Hematopoietic multipotent progenitor cell treated with erythropoietin and hydrocortisone succinate and interleukin-3 and kit ligand, for 17 days (in vitro differentiated cells): ENCODE measurements at regions not wholly inside any gene's neighbourhood (a gene's known extent, or its start where the extent isn't known, plus 50 kb on each side); places are given as distances from the start of the nearest gene placed in this dataset.

Experiments
- DNase-seq: peaks from one replicate; pipeline ENCODE4 v3.0.0-alpha.2; 2015; ENCODE audit warnings: low spot score

DNA sequence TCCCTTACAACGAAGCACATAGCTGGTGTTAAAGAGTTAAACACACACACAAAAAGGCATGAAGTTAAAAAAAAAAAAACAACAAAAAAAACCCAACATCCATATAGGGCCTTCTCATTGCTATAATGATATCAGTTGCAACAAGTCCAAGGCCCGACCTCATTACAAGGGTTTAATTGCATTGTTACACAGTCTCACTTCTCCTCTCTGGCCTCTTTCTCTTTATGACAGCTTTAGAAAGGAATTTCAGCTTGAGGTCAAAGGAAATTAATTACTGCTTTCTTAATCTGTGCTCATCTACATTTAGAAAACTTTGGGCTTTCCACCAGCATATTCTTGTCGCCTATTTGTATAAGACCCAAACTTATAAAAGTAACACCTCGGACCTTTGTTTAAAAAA lies 342.1 kb downstream of the NR2F2 start:
- DNase-seq = no peak

DNA sequence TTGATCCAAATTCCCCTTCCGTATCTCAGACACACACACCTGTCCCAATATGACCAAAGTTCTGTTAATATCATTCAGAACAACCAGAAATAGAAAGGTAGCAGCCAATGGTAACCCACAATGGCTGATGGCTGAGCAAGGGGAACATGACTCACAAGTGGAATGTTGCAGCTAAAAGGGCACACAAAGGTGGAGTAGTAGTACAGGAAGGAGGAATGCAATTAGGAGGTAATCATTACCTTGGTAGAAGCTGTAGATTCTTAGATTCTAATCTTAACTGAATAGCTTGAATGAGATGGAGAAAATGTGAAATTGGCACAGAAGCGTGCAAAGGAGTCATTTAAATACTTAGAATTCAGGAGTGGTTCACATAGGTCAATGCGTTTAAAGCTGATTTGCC lies 347.9 kb downstream of the NR2F2 start:
- DNase-seq = no peak

- DNase-seq = no peak
These were observed 357.0 kb downstream of the NR2F2 start for GRCh38 chr15:96687388-96688107.

- DNase-seq = no peak
These were observed 360.2 kb downstream of the NR2F2 start for GRCh38 chr15:96690733-96691132.

DNA sequence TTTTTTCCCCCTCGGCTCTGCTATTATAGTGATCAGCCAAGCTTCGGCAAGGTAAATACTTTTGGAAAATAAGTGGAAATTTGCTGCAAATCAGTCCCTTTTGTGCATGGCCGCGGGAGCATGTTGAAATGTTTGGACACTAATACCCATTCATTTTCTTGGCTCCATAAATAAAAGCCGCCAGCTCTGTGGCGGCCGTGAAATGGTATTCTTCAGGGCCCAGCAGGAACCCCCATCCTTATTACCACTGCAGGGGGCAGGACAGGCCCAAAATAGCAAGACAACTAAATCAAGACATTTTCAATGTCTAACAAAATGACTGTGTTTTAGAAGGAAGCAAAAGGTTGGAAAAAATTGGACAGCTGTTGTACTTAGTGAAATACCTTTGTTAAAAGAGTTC lies 362.3 kb downstream of the NR2F2 start:
- no peak for DNase-seq

GRCh38 chr15:96693515-96693914 lies 363.0 kb downstream of the NR2F2 start:
- DNase-seq = no peak

DNA sequence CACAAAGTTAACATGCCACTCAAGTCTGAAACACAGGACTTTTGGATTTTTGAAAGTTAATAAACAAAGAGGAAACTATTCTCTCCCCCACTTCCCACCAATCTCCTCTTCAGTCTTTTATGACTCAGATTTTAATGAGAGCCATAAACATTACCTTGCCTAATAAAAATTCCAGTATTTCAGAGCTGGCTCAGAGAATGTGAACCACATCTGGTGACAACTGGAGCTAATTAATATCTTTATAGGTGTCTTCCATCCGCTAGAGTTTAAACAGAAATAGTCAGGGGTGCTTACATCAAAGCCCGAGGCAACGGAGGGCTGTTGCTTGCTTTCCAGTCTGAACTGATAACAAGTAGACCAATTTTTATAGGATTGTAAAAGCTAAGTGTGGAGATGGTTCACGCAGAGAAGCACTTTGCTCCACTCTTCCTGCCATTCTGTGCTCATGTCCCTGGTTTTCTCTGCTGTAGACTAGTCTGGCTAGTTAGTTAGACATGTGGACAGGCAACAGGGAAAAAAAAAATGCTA lies 363.6 kb downstream of the NR2F2 start:
- no peak for DNase-seq

GRCh38 chr15:96695426-96695825 lies 364.9 kb downstream of the NR2F2 start:
- no peak for DNase-seq

- no peak for DNase-seq
These were observed 369.4 kb downstream of the NR2F2 start for GRCh38 chr15:96699871-96700401.

GRCh38 chr15:96700555-96700954 lies 370.1 kb downstream of the NR2F2 start:
- no peak for DNase-seq

- DNase-seq = no peak
These were observed 370.9 kb downstream of the NR2F2 start for GRCh38 chr15:96701443-96701842.

DNA sequence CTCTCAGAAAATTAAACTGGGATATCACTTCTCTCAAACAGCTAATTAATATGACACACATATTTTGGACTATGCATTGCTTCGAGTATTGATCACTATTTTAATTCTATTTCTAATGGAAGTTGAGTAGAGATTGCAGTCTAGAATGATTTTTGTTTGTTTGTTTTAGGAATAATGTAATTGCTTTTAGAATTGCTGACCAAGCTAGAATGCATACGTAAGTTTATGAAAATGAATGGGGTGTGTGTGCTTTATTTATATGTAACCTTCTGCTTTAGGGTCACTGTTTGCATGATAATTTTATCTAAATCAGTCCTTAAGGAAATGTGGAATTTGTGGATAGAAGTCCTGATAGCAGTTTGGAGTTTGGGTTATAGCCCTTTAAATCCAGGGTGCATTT lies 371.4 kb downstream of the NR2F2 start:
- no peak for DNase-seq

- DNase-seq = no peak
These were observed 372.1 kb downstream of the NR2F2 start for GRCh38 chr15:96702589-96702988.

GRCh38 chr15:96703091-96703490 lies 372.6 kb downstream of the NR2F2 start:
- DNase-seq = no peak

DNA sequence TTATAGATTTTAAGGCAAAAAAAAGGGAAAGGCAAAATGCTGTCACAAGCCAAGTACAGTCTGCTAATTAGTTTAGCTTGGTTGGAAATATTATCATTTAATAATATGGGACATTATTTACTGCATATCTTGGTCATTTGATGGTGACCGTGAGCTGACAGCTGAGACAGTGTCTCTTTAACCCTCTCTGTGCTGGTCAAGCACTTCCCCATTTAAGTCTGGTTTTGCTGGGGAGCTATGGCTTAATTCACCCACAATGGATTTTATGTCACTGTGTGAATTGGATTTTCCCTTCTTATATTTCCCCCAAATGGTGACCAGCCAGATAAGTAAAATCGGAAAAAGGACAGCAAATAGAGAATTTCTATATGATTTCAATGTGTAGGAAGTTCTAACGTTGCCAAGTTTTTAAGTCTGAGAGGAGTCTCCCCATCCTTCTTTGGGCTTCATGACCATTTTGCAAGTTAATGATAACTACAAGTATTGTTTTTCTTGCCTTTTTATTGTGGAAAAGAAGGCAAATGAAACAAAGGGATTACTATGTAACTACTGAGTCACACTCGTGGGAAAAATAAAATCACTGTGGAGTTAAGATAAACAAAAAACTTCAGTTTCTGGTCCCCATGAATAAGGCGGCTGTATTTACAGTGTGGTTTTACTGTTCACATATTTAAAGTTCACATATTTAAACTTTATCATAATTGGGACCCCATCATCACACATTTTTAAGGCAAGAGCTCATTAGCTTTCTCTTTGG lies 373.5 kb downstream of the NR2F2 start:
- no peak for DNase-seq

DNA sequence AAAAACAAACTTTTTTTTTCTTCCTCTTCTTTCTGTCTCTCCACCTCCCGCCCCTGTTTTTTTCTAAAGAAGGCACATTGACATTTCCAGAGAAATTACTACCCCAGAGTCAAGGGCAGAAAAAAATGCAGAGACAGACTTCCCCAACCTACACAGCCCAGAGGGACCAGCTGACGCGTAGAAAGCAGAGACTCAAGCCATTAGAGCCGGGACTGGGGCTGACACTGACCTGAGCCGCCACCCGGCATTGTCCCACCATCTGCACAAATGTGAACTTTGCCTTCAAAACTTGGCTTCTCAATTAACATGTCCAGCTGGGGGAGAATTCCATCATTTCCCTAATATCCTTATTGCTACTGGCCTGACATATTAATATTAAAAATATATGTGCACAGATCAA lies 385.6 kb downstream of the NR2F2 start:
- no peak for DNase-seq

DNA sequence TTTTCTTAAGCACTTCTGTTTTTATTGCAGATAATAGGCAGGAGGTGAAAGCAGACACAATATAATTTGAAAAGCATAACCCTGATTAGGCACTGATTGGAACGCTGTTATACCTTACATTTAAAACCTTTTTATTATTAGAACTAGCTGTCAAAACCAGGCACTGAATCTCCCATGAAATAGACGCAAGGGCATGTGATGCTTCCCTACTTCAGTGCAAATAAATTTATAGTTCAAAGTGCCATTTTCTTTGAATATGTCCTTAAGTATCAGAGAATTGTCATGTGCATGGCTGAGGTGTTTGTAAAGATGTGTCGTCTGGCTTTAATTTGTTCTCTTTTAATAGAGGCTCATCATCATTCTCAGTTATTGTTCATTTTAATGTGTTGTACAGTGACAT lies 386.0 kb downstream of the NR2F2 start:
- DNase-seq = no peak

DNA sequence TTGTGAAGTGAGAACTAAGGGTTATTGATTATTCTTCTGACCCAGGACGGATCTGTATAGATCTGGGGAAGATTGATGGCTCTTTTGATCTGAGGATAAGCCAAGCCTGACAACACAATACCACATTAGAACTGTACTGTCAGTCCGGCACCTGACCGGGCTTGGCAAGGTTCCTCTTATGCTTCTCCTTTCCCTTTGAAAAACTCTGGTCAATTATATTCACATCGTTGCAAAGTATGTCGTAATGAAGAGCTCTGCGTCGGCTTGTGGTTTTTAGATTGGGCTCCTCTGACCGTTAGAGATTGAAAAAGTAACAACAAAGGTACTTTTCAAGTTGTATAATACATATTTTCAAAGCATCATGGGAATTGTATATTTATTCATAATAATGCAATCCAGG lies 389.8 kb downstream of the NR2F2 start:
- DNase-seq = no peak

GRCh38 chr15:96720656-96721055 lies 390.2 kb downstream of the NR2F2 start:
- DNase-seq = no peak

DNA sequence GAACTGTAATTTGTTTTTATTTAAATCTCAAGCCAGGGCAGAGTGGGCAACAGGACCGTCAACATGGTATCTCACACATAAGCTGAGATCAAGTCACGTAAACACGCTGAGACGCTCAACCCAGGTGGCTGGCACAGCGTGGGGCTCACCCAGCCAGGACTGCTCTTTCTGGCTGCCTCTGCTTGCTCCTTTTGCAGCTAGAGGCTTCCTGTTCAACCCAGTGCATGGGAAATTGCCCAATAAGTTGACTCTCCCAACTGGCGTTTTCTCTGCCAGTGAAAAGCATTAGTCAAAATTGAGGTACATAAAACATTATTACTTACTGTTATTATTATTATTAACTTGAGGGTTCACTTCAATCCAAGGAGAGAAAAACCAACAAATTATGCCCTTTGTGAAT lies 398.1 kb downstream of the NR2F2 start:
- DNase-seq = no peak

DNA sequence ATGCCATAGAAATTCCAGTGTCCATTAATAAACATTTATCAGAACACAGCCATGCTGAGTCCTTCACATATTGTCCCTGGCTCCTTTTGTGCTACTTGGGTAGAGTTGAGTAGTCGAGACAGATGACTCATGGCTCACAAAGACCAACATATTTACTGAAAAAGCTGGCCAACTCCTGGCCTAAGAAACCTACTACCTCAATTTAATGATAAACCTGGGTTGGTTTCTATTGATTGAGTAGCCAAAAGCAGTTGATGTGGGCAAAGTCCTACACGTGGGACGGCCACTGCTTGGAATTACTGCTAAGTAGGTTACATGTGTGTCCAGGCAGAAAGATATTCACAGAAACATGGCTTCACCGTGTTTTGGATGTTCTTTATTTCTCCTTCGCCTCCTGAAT lies 402.2 kb downstream of the NR2F2 start:
- DNase-seq = no peak

DNA sequence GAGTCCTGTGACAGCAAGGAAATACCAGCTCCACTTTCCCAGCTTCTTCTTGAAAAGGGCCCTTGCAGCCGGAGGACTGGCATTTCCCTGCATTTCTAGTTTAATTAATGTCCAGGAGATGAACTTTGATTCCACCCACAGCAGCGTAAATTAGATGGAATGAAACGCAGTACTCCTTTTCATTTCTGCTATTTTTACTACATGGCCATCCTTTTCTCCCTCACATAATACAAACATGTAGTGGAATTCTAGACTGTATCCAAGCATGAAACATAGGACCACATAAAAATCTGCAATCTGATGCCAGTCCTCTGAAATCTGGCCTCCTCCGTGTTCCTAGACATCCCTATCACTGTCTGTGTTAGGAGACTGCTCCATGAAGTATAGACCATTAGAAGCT lies 403.2 kb downstream of the NR2F2 start:
- no peak for DNase-seq

- DNase-seq = no peak
These were observed 405.2 kb downstream of the NR2F2 start for GRCh38 chr15:96735632-96736240.
